ENCODE measurements at regions not wholly inside any gene's neighbourhood (a gene's known extent, or its start where the extent isn't known, plus 50 kb on each side); places are given as distances from the start of the nearest gene placed in this dataset.
A peak's percentile ranks its signal among the peaks of the same experiment; 100 is the strongest.

- H3K4me3 ChIP-seq (ENCODE audit: low read depth, low read length), result no peak overlapping the region
- no peak for TF ChIP-seq CTCF (IDR thresholded peaks at IDR 0.05; ENCODE audit: low read depth, low read length)
Observed at GRCh38 chr4:124096290-124096689, 616.2 kb downstream of the ANKRD50 start.

- H3K4me3 ChIP-seq (ENCODE audit: low read depth, low read length), result no peak overlapping the region
- no peak for TF ChIP-seq CTCF (IDR thresholded peaks at IDR 0.05; ENCODE audit: low read depth, low read length)
Observed at GRCh38 chr4:124097447-124097846, 615.1 kb downstream of the ANKRD50 start.

- H3K4me3 ChIP-seq (ENCODE audit: low read depth, low read length), result no peak overlapping the region
- TF ChIP-seq CTCF (IDR thresholded peaks at IDR 0.05; ENCODE audit: low read depth, low read length), result no peak
Observed at GRCh38 chr4:124104101-124104500, 608.4 kb downstream of the ANKRD50 start.

- no peak for TF ChIP-seq CTCF (IDR thresholded peaks at IDR 0.05; ENCODE audit: low read depth, low read length)
Observed at GRCh38 chr4:124104628-124105027, 607.9 kb downstream of the ANKRD50 start.

GRCh38 chr4:124105212-124105611 lies 607.3 kb downstream of the ANKRD50 start:
- no peak for TF ChIP-seq CTCF (IDR thresholded peaks at IDR 0.05; ENCODE audit: low read depth, low read length)

More at GRCh38 chr4:124104628-124105027, 607.9 kb downstream of the ANKRD50 start:
- no peak overlapping the region for H3K4me3 ChIP-seq (ENCODE audit: low read depth, low read length)

GRCh38 chr4:124111411-124111810 lies 601.1 kb downstream of the ANKRD50 start:
- TF ChIP-seq CTCF (IDR thresholded peaks at IDR 0.05; ENCODE audit: low read depth, low read length), result no peak
- no peak overlapping the region for H3K4me3 ChIP-seq (ENCODE audit: low read depth, low read length)

More at GRCh38 chr4:124105212-124105611, 607.3 kb downstream of the ANKRD50 start:
- H3K4me3 ChIP-seq (ENCODE audit: low read depth, low read length), result no peak overlapping the region

GRCh38 chr4:124111922-124112321 lies 600.6 kb downstream of the ANKRD50 start:
- H3K4me3 ChIP-seq (ENCODE audit: low read depth, low read length), result no peak overlapping the region
- peak; percentile 43; the same call in 1 of the 2 replicates for TF ChIP-seq CTCF (IDR thresholded peaks at IDR 0.05; ENCODE audit: low read depth, low read length)
